ENCODE measurements at regions not wholly inside any gene's neighbourhood (a gene's known extent, or its start where the extent isn't known, plus 50 kb on each side); places are given as distances from the start of the nearest gene placed in this dataset.
"Not testable (repeated sequence)": the region's sequence is repeated elsewhere in the genome, so short reads cannot be mapped to it uniquely, and the experiment has no call there.

GRCh38 chr17:43324205-43324893 lies 74.4 kb upstream of the ARL4D start:
- DNase-seq (ENCODE audit: low spot score in 2 of 2): no peak
- H3K36me3 Mint-ChIP-seq: no peaks in the 10 kb centered on the region
- ATAC-seq: peak in 1 of 2 donors; percentile 45
- H3K27ac Mint-ChIP-seq: no peak overlapping the region
- H3K9me3 Mint-ChIP-seq: no peaks in the 10 kb centered on the region

- H3K27ac Mint-ChIP-seq: no peak overlapping the region
- H3K9me3 Mint-ChIP-seq: peaks cover 6 to 9% of the 10 kb centered on the region in 2 donors
- H3K36me3 Mint-ChIP-seq: peaks cover 0 to 13% of the 10 kb centered on the region in 2 donors
- ATAC-seq (no peak), DNase-seq (ENCODE audit: low spot score in 2 of 2) (peak in 1 of 2 donors; percentile 50)
Observed at GRCh38 chr17:43319293-43320124, 79.3 kb upstream of the ARL4D start.

GRCh38 chr17:43316522-43317142 lies 82.2 kb upstream of the ARL4D start:
- H3K36me3 Mint-ChIP-seq: peaks cover 0 to 13% of the 10 kb centered on the region in 2 donors
- DNase-seq (ENCODE audit: low spot score in 2 of 2) (peak; percentile 32 to 56), ATAC-seq (no peak)
- H3K27ac Mint-ChIP-seq: no peak overlapping the region
- peaks cover 6 to 9% of the 10 kb centered on the region in 2 donors for H3K9me3 Mint-ChIP-seq

GRCh38 chr17:43315858-43316521 lies 82.2 kb upstream of the RNU2-1 start:
- peaks cover 0 to 13% of the 10 kb centered on the region in 2 donors for H3K36me3 Mint-ChIP-seq
- no peak overlapping the region for H3K27ac Mint-ChIP-seq
- H3K9me3 Mint-ChIP-seq: peaks cover 6 to 9% of the 10 kb centered on the region in 2 donors
- ATAC-seq (no peak), DNase-seq (ENCODE audit: low spot score in 2 of 2) (no peak)

GRCh38 chr17:43315369-43315768 lies 81.6 kb upstream of the RNU2-1 start:
- no peak for ATAC-seq
- peaks cover 6 to 9% of the 10 kb centered on the region in 2 donors for H3K9me3 Mint-ChIP-seq
- H3K36me3 Mint-ChIP-seq: peaks cover 0 to 13% of the 10 kb centered on the region in 2 donors
- no peak overlapping the region for H3K27ac Mint-ChIP-seq
- DNase-seq (ENCODE audit: low spot score in 2 of 2): no peak

- ATAC-seq: no peak
- DNase-seq (ENCODE audit: low spot score in 2 of 2): peak in 1 of 2 donors; percentile 54
- H3K36me3 Mint-ChIP-seq: peaks cover 0 to 13% of the 10 kb centered on the region in 2 donors
- H3K9me3 Mint-ChIP-seq: peaks cover 6 to 9% of the 10 kb centered on the region in 2 donors
- H3K27ac Mint-ChIP-seq: no peak overlapping the region
Observed at GRCh38 chr17:43314611-43315011, 80.8 kb upstream of the RNU2-1 start.

GRCh38 chr17:43312011-43312410 lies 78.2 kb upstream of the RNU2-1 start:
- DNase-seq (ENCODE audit: low spot score in 2 of 2) (no peak), ATAC-seq (no peak)
- Mint-ChIP-seq H3K27ac (no peak overlapping the region), H3K36me3 (no peaks in the 10 kb centered on the region), H3K9me3 (no peaks in the 10 kb centered on the region)

- ATAC-seq (no peak), DNase-seq (ENCODE audit: low spot score in 2 of 2) (peak in 1 of 2 donors; percentile 42)
- Mint-ChIP-seq H3K36me3 (no peaks in the 10 kb centered on the region), H3K9me3 (no peaks in the 10 kb centered on the region), H3K27ac (no peak overlapping the region)
Observed at GRCh38 chr17:43309505-43310332, 75.9 kb upstream of the RNU2-1 start.

GRCh38 chr17:43308999-43309398 lies 75.2 kb upstream of the RNU2-1 start:
- Mint-ChIP-seq H3K27ac (no peak overlapping the region), H3K9me3 (no peaks in the 10 kb centered on the region), H3K36me3 (no peaks in the 10 kb centered on the region)
- ATAC-seq (no peak), DNase-seq (ENCODE audit: low spot score in 2 of 2) (no peak)

- not testable (repeated sequence) for H3K27ac Mint-ChIP-seq, ATAC-seq, H3K9me3 Mint-ChIP-seq, H3K36me3 Mint-ChIP-seq
- DNase-seq (ENCODE audit: low spot score in 2 of 2): peak in 1 of 2 donors; percentile 33
Observed at GRCh38 chr17:43304792-43305191, 71.0 kb upstream of the RNU2-1 start.

- not testable (repeated sequence) for H3K36me3 Mint-ChIP-seq, ATAC-seq
Observed at GRCh38 chr17:43303049-43303448, 69.3 kb upstream of the RNU2-1 start.

GRCh38 chr17:43299300-43300076 lies 65.7 kb upstream of the RNU2-1 start:
- not testable (repeated sequence) for H3K27ac Mint-ChIP-seq, H3K36me3 Mint-ChIP-seq, ATAC-seq

More at GRCh38 chr17:43303049-43303448, 69.3 kb upstream of the RNU2-1 start:
- not testable (repeated sequence) for H3K27ac Mint-ChIP-seq; H3K9me3 Mint-ChIP-seq; DNase-seq (ENCODE audit: low spot score in 2 of 2)

GRCh38 chr17:43289670-43290069 lies 55.9 kb upstream of the RNU2-1 start:
- H3K27ac Mint-ChIP-seq; H3K9me3 Mint-ChIP-seq; H3K36me3 Mint-ChIP-seq; ATAC-seq; DNase-seq (ENCODE audit: low spot score in 2 of 2): not testable (repeated sequence)

More at GRCh38 chr17:43299300-43300076, 65.7 kb upstream of the RNU2-1 start:
- H3K9me3 Mint-ChIP-seq; DNase-seq (ENCODE audit: low spot score in 2 of 2): not testable (repeated sequence)

GRCh38 chr17:43283606-43284005 lies 49.8 kb upstream of the RNU2-1 start:
- not testable (repeated sequence) for H3K9me3 Mint-ChIP-seq, ATAC-seq, H3K36me3 Mint-ChIP-seq
- peak in 1 of 2 donors; percentile 2 for DNase-seq (ENCODE audit: low spot score in 2 of 2)
- H3K27ac Mint-ChIP-seq: peak overlapping the region in 1 of 2 donors; percentile 96

Measured in activated naive CD4-positive, alpha-beta T cell treated with anti-CD3 and anti-CD28 coated beads, Interleukin-2, amount 50 U/mL, for 72 hours (primary cell).